ENCODE measurements at regions not wholly inside any gene's neighbourhood (a gene's known extent, or its start where the extent isn't known, plus 50 kb on each side); places are given as distances from the start of the nearest gene placed in this dataset.

DNA sequence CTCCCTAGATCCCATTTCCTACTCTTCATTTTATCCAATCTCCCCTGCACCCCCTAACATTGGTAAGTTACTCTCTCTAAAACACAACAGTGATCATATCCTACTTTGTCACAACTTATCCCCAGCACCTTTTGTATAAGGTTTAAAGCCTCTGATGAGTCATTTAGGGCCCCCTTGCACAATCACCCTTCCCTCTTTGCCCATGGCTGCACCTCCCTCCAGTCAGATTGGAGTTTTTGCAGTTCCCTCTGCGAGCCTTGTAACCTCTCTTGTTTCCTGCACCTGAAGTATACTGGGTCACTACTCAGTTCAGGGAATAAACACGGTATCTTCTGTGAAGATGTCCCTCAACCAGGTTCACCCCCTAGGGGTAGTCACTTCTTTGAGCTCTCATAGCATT lies 55.9 kb upstream of the ADRB1 start:
- DNase-seq (ENCODE audit: low spot score in 2 of 2), result no peak
- peaks cover 14% of the 10 kb centered on the region for H3K27me3 Mint-ChIP-seq

DNA sequence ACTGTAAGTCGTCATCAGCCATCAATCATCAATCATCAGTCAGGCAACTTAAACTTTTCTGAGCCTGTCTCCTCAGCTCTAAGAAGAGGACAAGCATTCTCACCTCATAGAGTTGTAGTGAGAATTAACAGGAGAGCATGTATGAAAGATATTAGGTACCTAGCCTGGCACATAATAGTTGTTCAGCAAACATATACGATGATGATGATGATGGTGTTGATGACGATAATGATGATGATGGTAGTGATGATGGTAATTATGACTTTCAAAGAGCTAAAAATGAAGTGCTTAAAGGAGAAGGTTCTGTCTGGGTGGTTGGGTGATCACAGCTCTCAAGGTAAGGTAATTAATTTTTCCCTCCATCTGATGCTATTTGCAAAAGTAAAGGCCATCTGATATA lies 55.1 kb upstream of the ADRB1 start:
- Mint-ChIP-seq H3K27ac (ENCODE audit: low read depth) (no peak overlapping the region), H3K27me3 (peaks cover 14% of the 10 kb centered on the region), H3K36me3 (ENCODE audit: insufficient read depth) (no peaks in the 10 kb centered on the region), H3K4me1 (peaks cover 11% of the 10 kb centered on the region), H3K9me3 (no peaks in the 10 kb centered on the region), H3K4me3 (no peak overlapping the region)
- no peak for ATAC-seq (replicated peaks; ENCODE audit: extremely low read depth, poor library complexity, severe bottlenecking)
- DNase-seq (ENCODE audit: low spot score in 2 of 2), result no peak

More for the DNA sequence above, 55.9 kb upstream of the ADRB1 start:
- Mint-ChIP-seq H3K9me3 (no peaks in the 10 kb centered on the region), H3K4me1 (peaks cover 16% of the 10 kb centered on the region), H3K27ac (ENCODE audit: low read depth) (no peak overlapping the region), H3K4me3 (no peak overlapping the region), H3K36me3 (ENCODE audit: insufficient read depth) (no peaks in the 10 kb centered on the region)
- ATAC-seq (replicated peaks; ENCODE audit: extremely low read depth, poor library complexity, severe bottlenecking), result no peak

DNA sequence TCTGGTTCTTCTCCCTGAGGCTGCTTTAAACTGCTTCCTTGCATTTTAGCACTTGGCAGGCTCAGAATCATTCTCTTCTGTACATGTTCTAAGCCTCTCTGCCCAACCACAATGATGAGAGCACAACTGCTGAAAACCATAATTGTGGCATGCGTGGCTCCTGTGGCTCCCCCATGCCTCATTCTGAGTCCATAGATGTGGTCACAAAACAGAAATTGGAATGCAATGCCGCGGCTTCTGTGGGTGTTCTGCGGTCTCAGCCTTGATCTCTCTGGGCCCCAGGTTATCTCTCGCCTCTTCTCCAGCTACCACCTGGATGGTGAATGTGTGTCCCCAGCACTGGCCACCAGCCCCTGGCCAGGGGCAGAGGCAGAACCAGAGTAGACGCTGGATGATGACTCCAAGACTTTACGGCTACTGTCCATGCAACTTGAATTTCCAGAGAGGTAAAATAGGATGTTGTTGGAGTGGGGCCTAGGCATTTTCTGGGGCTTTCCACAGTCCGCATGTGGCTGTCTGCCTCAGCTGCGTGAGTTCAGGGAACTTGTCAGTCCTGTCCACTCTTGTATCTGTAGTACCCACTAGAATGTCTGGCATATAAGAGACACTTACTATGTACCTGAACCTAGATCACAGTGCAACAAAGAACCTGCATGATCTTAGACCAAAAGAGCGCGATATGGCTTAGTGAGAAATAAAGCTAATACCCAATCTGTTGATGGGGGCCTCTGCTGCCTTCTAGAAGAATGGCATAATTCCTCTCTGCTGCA lies 52.4 kb upstream of the ADRB1 start:
- H3K4me3 Mint-ChIP-seq, result no peak overlapping the region
- H3K27ac Mint-ChIP-seq (ENCODE audit: low read depth), result peak overlapping the region; percentile 39

GRCh38 chr10:113992471-113993011 lies 51.1 kb upstream of the ADRB1 start:
- DNase-seq (ENCODE audit: low spot score in 2 of 2), result no peak
- ATAC-seq (replicated peaks; ENCODE audit: extremely low read depth, poor library complexity, severe bottlenecking), result no peak
- Mint-ChIP-seq H3K9me3 (no peaks in the 10 kb centered on the region), H3K36me3 (ENCODE audit: insufficient read depth) (no peaks in the 10 kb centered on the region), H3K27me3 (peaks cover 14% of the 10 kb centered on the region), H3K27ac (ENCODE audit: low read depth) (no peak overlapping the region), H3K4me3 (no peak overlapping the region), H3K4me1 (peaks cover 6% of the 10 kb centered on the region)

More for the DNA sequence above, 52.4 kb upstream of the ADRB1 start:
- Mint-ChIP-seq H3K4me1 (peaks cover 6% of the 10 kb centered on the region), H3K27me3 (peaks cover 14% of the 10 kb centered on the region), H3K9me3 (no peaks in the 10 kb centered on the region), H3K36me3 (ENCODE audit: insufficient read depth) (no peaks in the 10 kb centered on the region)
- DNase-seq (ENCODE audit: low spot score in 2 of 2), result no peak
- ATAC-seq (replicated peaks; ENCODE audit: extremely low read depth, poor library complexity, severe bottlenecking), result no peak

DNA sequence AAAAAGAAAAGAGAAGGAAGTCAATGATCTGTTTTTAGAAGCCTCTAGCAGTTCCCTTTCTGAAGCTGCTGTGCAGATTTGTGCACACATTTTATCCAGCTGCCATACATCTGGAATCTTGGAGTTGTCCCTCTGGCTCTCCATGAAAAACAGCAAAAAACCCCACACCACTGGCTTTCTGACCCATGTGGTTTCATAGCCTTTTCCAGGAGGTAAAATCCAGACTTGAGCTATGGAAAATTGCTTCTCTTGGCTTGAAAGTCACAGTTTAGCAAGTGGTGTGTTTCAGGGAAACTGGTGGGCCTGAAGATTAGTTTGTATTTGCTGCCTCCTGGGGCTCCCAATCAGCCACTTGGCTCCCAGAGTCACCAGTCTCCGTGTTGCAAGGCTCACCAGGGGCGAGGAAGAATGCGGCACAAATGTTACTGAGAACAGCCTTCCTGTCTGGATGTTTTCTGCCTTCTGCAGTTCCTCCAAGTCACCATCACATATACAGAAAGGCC lies 50.1 kb upstream of the ADRB1 start:
- Mint-ChIP-seq H3K4me1 (peaks cover 6% of the 10 kb centered on the region), H3K27me3 (peaks cover 14% of the 10 kb centered on the region), H3K9me3 (no peaks in the 10 kb centered on the region), H3K27ac (ENCODE audit: low read depth) (no peak overlapping the region), H3K36me3 (ENCODE audit: insufficient read depth) (no peaks in the 10 kb centered on the region), H3K4me3 (no peak overlapping the region)
- ATAC-seq (replicated peaks; ENCODE audit: extremely low read depth, poor library complexity, severe bottlenecking), result no peak
- no peak for DNase-seq (ENCODE audit: low spot score in 2 of 2)
